ENCODE measurements at regions not wholly inside any gene's neighbourhood (a gene's known extent, or its start where the extent isn't known, plus 50 kb on each side); places are given as distances from the start of the nearest gene placed in this dataset.

GRCh38 chr6:14831937-14832336, 413.9 kb upstream of the JARID2 start:
- no peaks in the 10 kb centered on the region for H3K27me3 ChIP-seq (ENCODE audit: insufficient read depth, poor library complexity, severe bottlenecking)
- TF ChIP-seq REST (IDR thresholded peaks at IDR 0.05; ENCODE audit: insufficient replicate concordance, low read depth), result no peak
- TF ChIP-seq GABPA (IDR thresholded peaks at IDR 0.05; ENCODE audit: low read depth), result no peak
- no peak for TF ChIP-seq CTCF (IDR thresholded peaks at IDR 0.05; ENCODE audit: insufficient read depth, low read length)
- no peak for TF ChIP-seq SPI1 (IDR thresholded peaks at IDR 0.05; ENCODE audit: borderline replicate concordance, low read depth)
- TF ChIP-seq POLR2AphosphoS5 (IDR thresholded peaks at IDR 0.05; ENCODE audit: low read depth), result no peak
- no peak overlapping the region for H3K4me3 ChIP-seq (replicated peaks; ENCODE audit: insufficient read depth, low read length)
- H3K27ac ChIP-seq (replicated peaks), result no peak overlapping the region
- no peak for DNase-seq (ENCODE audit: low read depth in 1 of 2, low spot score in 1 of 2)

- H3K27me3 ChIP-seq (ENCODE audit: insufficient read depth, poor library complexity, severe bottlenecking), result no peaks in the 10 kb centered on the region
- no peak for DNase-seq (ENCODE audit: low read depth in 1 of 2, low spot score in 1 of 2)
- H3K27ac ChIP-seq (replicated peaks), result no peak overlapping the region
- H3K4me3 ChIP-seq (replicated peaks; ENCODE audit: insufficient read depth, low read length), result no peak overlapping the region
- no peak for TF ChIP-seq SPI1 (IDR thresholded peaks at IDR 0.05; ENCODE audit: borderline replicate concordance, low read depth)
- no peak for TF ChIP-seq CTCF (IDR thresholded peaks at IDR 0.05; ENCODE audit: insufficient read depth, low read length)
- TF ChIP-seq POLR2AphosphoS5 (IDR thresholded peaks at IDR 0.05; ENCODE audit: low read depth), result no peak
- TF ChIP-seq REST (IDR thresholded peaks at IDR 0.05; ENCODE audit: insufficient replicate concordance, low read depth), result no peak
- no peak for TF ChIP-seq GABPA (IDR thresholded peaks at IDR 0.05; ENCODE audit: low read depth)
These were observed 413.4 kb upstream of the JARID2 start for GRCh38 chr6:14832427-14832826.

GRCh38 chr6:14834851-14835530, 410.9 kb upstream of the JARID2 start:
- Histone ChIP-seq H3K27me3 (ENCODE audit: insufficient read depth, poor library complexity, severe bottlenecking) (no peaks in the 10 kb centered on the region), H3K4me3 (replicated peaks; ENCODE audit: insufficient read depth, low read length) (no peak overlapping the region), H3K27ac (replicated peaks) (no peak overlapping the region)
- DNase-seq (ENCODE audit: low read depth in 1 of 2, low spot score in 1 of 2), result no peak
- no peak for TF ChIP-seq POLR2AphosphoS5 (IDR thresholded peaks at IDR 0.05; ENCODE audit: low read depth)
- no peak for TF ChIP-seq SPI1 (IDR thresholded peaks at IDR 0.05; ENCODE audit: borderline replicate concordance, low read depth)
- TF ChIP-seq CTCF (IDR thresholded peaks at IDR 0.05; ENCODE audit: insufficient read depth, low read length), result no peak
- no peak for TF ChIP-seq REST (IDR thresholded peaks at IDR 0.05; ENCODE audit: insufficient replicate concordance, low read depth)
- TF ChIP-seq GABPA (IDR thresholded peaks at IDR 0.05; ENCODE audit: low read depth), result no peak

Measured in HL-60 (cell line).